Neutrophil (primary cell): ENCODE measurements at regions not wholly inside any gene's neighbourhood (a gene's known extent, or its start where the extent isn't known, plus 50 kb on each side); places are given as distances from the start of the nearest gene placed in this dataset.

Source experiments
- H3K27ac ChIP-seq: fragments of 200-600 bp; sonication (generic); 2 replicates; pipeline ENCODE4 v1.5.1; 2016; ENCODE audit warnings: mild to moderate bottlenecking, moderate library complexity
- H3K27me3 ChIP-seq: fragments of 200-600 bp; sonication (generic); 2 replicates; pipeline ENCODE4 v1.6.0; 2016; ENCODE audit warnings: mild to moderate bottlenecking
- H3K36me3 ChIP-seq: fragments of 200-600 bp; sonication (generic); 2 replicates; pipeline ENCODE4 v1.5.1; 2017
- H3K4me1 ChIP-seq, 2 experiments: fragments of 200-600 bp in 1 of 2; sonication (generic) in 1 of 2; 1 replicate in 1 of 2; 2 replicates in 1 of 2; pipeline versions ENCODE4 v1.5.1 to v1.6.1; 2013 to 2016; ENCODE audit warnings: low read depth in 1 of 2, low read length in 1 of 2, mild to moderate bottlenecking in 1 of 2, moderate library complexity in 1 of 2; ENCODE audit not compliant: control insufficient read depth in 1 of 2, insufficient read depth in 1 of 2
- H3K4me3 ChIP-seq, 2 experiments: fragments of 200-600 bp in 1 of 2; sonication (generic) in 1 of 2; 1 replicate in 1 of 2; 2 replicates in 1 of 2; pipeline ENCODE4 v1.5.1; 2013 to 2016; ENCODE audit warnings: low read depth in 1 of 2, low read length in 1 of 2, mild to moderate bottlenecking in 1 of 2, moderate library complexity in 1 of 2
- H3K9me3 ChIP-seq: fragments of 200-600 bp; sonication (generic); 2 replicates; pipeline ENCODE4 v1.5.1; 2016
- CTCF ChIP-seq: fragments of 200-600 bp; sonication (generic); IDR thresholded peaks from 2 replicates; pipeline ENCODE4 v1.5.1; 2016; ENCODE audit warnings: antibody characterized with exemption

- no peaks in the 10 kb centered on the region for H3K9me3 ChIP-seq
- no peaks in the 10 kb centered on the region for H3K27me3 ChIP-seq
- no peak overlapping the region for H3K27ac ChIP-seq
- TF ChIP-seq CTCF: no peak
- H3K36me3 ChIP-seq: no peaks in the 10 kb centered on the region
- H3K4me3 ChIP-seq: no peak overlapping the region
- no peaks in the 10 kb centered on the region for H3K4me1 ChIP-seq
Measured at GRCh38 chr2:223439184-223439583, 163.0 kb downstream of the SCG2 start.

- no peak overlapping the region for H3K27ac ChIP-seq
- H3K27me3 ChIP-seq: no peaks in the 10 kb centered on the region
- H3K36me3 ChIP-seq: no peaks in the 10 kb centered on the region
Measured at GRCh38 chr2:223439786-223440185, 162.4 kb downstream of the SCG2 start.

GRCh38 chr2:223442847-223443246, 159.3 kb downstream of the SCG2 start:
- no peak overlapping the region for H3K27ac ChIP-seq
- no peak overlapping the region for H3K4me3 ChIP-seq
- TF ChIP-seq CTCF: no peak
- no peaks in the 10 kb centered on the region for H3K4me1 ChIP-seq
- H3K36me3 ChIP-seq: no peaks in the 10 kb centered on the region
- H3K27me3 ChIP-seq: no peaks in the 10 kb centered on the region
- no peaks in the 10 kb centered on the region for H3K9me3 ChIP-seq

More at GRCh38 chr2:223439786-223440185, 162.4 kb downstream of the SCG2 start:
- Histone ChIP-seq H3K9me3 (no peaks in the 10 kb centered on the region), H3K4me3 (no peak overlapping the region), H3K4me1 (no peaks in the 10 kb centered on the region)
- no peak for TF ChIP-seq CTCF

GRCh38 chr2:223450246-223450645, 151.9 kb downstream of the SCG2 start:
- H3K4me3 ChIP-seq: no peak overlapping the region
- H3K36me3 ChIP-seq: no peaks in the 10 kb centered on the region
- H3K27ac ChIP-seq: no peak overlapping the region
- H3K9me3 ChIP-seq: no peaks in the 10 kb centered on the region
- no peaks in the 10 kb centered on the region for H3K27me3 ChIP-seq
- no peak for TF ChIP-seq CTCF
- no peaks in the 10 kb centered on the region for H3K4me1 ChIP-seq

- Histone ChIP-seq H3K9me3 (no peaks in the 10 kb centered on the region), H3K4me3 (no peak overlapping the region), H3K4me1 (no peaks in the 10 kb centered on the region), H3K27ac (no peak overlapping the region), H3K36me3 (no peaks in the 10 kb centered on the region), H3K27me3 (no peaks in the 10 kb centered on the region)
- no peak for TF ChIP-seq CTCF
Measured at GRCh38 chr2:223457301-223457700, 144.9 kb downstream of the SCG2 start.
